ENCODE measurements at regions not wholly inside any gene's neighbourhood (a gene's known extent, or its start where the extent isn't known, plus 50 kb on each side); places are given as distances from the start of the nearest gene placed in this dataset.

- no peak for TF ChIP-seq EZH2 (IDR thresholded peaks at IDR 0.05)
- TF ChIP-seq POLR2AphosphoS5 (IDR thresholded peaks at IDR 0.05; ENCODE audit: borderline replicate concordance, low read depth, low read length): no peak
- no peak for TF ChIP-seq FOXP2 (optimal IDR thresholded peaks at IDR 0.05; ENCODE audit: control extremely low read depth, extremely low read length, insufficient read depth)
These were observed 80.7 kb upstream of the MAFB start for GRCh38 chr20:40769677-40770285.
